Dendritic cell treated with granulocyte-macrophage colony-stimulating factor and Interleukin-4, amounts not matched to agents 40 ng/mL and 50 ng/mL, for 4 days (primary cell): ENCODE measurements at regions not wholly inside any gene's neighbourhood (a gene's known extent, or its start where the extent isn't known, plus 50 kb on each side); places are given as distances from the start of the nearest gene placed in this dataset.
"Not testable (repeated sequence)": the region's sequence is repeated elsewhere in the genome, so short reads cannot be mapped to it uniquely, and the experiment has no call there.

Experiments used
- H3K27ac Mint-ChIP-seq: one replicate; pipeline ENCODE4 v1.8.0; 2022; ENCODE audit warnings: mild to moderate bottlenecking, mixed read lengths
- H3K27me3 Mint-ChIP-seq: one replicate; pipeline ENCODE4 v1.8.0; 2022; ENCODE audit warnings: mild to moderate bottlenecking, mixed read lengths
- H3K36me3 Mint-ChIP-seq: one replicate; pipeline ENCODE4 v1.8.0; 2022; ENCODE audit warnings: low read depth, mixed read lengths
- H3K4me1 Mint-ChIP-seq: one replicate; pipeline ENCODE4 v1.8.0; 2022; ENCODE audit warnings: low read depth, mixed read lengths
- H3K4me3 Mint-ChIP-seq: one replicate; pipeline ENCODE4 v1.8.0; 2022; ENCODE audit warnings: mild to moderate bottlenecking, moderate library complexity, mixed read lengths
- H3K9me3 Mint-ChIP-seq: one replicate; pipeline ENCODE4 v1.8.0; 2022; ENCODE audit warnings: mixed read lengths
- intact Hi-C: fragments of 100-400 bp; cut with micrococcal nuclease; formaldehyde crosslinking; loops from one replicate; pipeline ENCODE4 v1.15.0; 2022

GRCh38 chr3:166274351-166275023, 437.3 kb upstream of the BCHE start:
- Mint-ChIP-seq H3K4me1 (no peaks in the 10 kb centered on the region), H3K27ac (no peak overlapping the region), H3K9me3 (peaks cover 11% of the 10 kb centered on the region), H3K27me3 (no peaks in the 10 kb centered on the region), H3K36me3 (no peaks in the 10 kb centered on the region), H3K4me3 (no peak overlapping the region)
- intact Hi-C loops, result no loop called here

- no peaks in the 10 kb centered on the region for H3K4me1 Mint-ChIP-seq
- H3K27ac Mint-ChIP-seq, result no peak overlapping the region
- no peak overlapping the region for H3K4me3 Mint-ChIP-seq
- intact Hi-C loops, result no loop called here
- H3K9me3 Mint-ChIP-seq, result no peaks in the 10 kb centered on the region
- H3K36me3 Mint-ChIP-seq, result no peaks in the 10 kb centered on the region
- H3K27me3 Mint-ChIP-seq, result no peaks in the 10 kb centered on the region
Measured at GRCh38 chr3:166270429-166270828, 433.2 kb upstream of the BCHE start.

- H3K27me3 Mint-ChIP-seq, result no peaks in the 10 kb centered on the region
- no peaks in the 10 kb centered on the region for H3K4me1 Mint-ChIP-seq
- H3K4me3 Mint-ChIP-seq, result no peak overlapping the region
- H3K27ac Mint-ChIP-seq, result no peak overlapping the region
- intact Hi-C loops, result no loop called here
- no peaks in the 10 kb centered on the region for H3K9me3 Mint-ChIP-seq
- H3K36me3 Mint-ChIP-seq, result no peaks in the 10 kb centered on the region
Measured at GRCh38 chr3:166265153-166265552, 427.9 kb upstream of the BCHE start.

GRCh38 chr3:166263460-166263859, 426.2 kb upstream of the BCHE start:
- no peaks in the 10 kb centered on the region for H3K4me1 Mint-ChIP-seq
- no peak overlapping the region for H3K27ac Mint-ChIP-seq
- no peaks in the 10 kb centered on the region for H3K36me3 Mint-ChIP-seq
- no peaks in the 10 kb centered on the region for H3K27me3 Mint-ChIP-seq
- H3K9me3 Mint-ChIP-seq, result no peaks in the 10 kb centered on the region
- H3K4me3 Mint-ChIP-seq, result no peak overlapping the region
- intact Hi-C loops, result no loop called here

DNA sequence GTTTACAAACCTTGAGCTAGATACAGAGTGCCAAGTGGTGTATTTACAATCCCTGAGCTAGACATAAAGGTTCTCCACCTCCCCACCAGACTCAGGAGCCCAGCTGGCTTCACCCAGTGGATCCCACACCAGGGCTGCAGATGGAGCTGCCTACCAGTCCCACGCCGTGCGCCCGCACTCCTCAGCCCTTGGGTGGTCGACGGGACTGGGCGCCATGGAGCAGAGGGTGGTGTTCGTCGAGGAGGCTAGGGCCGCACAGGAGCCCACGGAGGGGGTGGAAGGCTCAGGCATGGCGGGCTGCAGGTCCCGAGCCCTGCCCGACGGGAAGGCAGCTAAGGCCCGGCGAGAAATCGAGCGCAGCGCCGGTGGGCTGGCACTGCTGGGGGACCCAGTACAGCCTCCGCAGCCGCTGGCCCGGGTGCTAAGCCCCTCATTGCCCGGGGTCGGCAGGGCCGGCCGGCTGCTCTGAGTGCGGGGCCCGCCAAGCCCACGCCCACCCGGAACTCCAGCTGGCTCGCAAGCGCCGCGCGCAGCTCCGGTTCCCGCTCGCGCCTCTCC, 421.1 kb upstream of the BCHE start:
- H3K4me3 Mint-ChIP-seq, intact Hi-C loops, H3K4me1 Mint-ChIP-seq, H3K36me3 Mint-ChIP-seq, H3K27me3 Mint-ChIP-seq, H3K27ac Mint-ChIP-seq: not testable (repeated sequence)
- peaks cover 16% of the 10 kb centered on the region for H3K9me3 Mint-ChIP-seq

DNA sequence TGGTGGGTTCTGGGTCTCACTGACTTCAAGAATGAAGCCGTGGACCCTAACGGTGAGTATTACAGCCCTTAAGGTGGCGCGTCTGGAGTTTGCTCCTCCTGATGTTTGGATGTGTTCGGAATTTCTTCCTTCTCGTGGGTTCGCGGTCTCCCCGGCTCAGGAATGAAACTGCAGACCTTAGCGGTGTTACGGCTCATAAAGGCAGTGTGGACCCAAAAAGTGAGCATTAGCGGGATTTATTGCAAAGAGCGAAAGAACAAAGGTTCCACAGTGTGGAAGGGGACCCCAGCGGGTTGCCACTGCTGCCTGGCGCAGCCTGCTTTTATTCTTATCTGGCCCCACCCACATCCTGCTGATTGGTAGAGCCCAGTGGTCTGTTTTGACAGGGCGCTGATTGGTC, 420.5 kb upstream of the BCHE start:
- Mint-ChIP-seq H3K9me3 (peaks cover 16% of the 10 kb centered on the region), H3K27ac (no peak overlapping the region), H3K4me1 (no peaks in the 10 kb centered on the region), H3K4me3 (no peak overlapping the region), H3K27me3 (no peaks in the 10 kb centered on the region), H3K36me3 (no peaks in the 10 kb centered on the region)
- intact Hi-C loops, result no loop called here

- Mint-ChIP-seq H3K27ac (no peak overlapping the region), H3K9me3 (peaks cover 21% of the 10 kb centered on the region), H3K36me3 (no peaks in the 10 kb centered on the region), H3K4me1 (no peaks in the 10 kb centered on the region), H3K4me3 (no peak overlapping the region), H3K27me3 (no peaks in the 10 kb centered on the region)
- intact Hi-C loops, result no loop called here
Measured at GRCh38 chr3:166248784-166249183, 411.6 kb upstream of the BCHE start.

GRCh38 chr3:166243511-166243910, 406.3 kb upstream of the BCHE start:
- Mint-ChIP-seq H3K27ac (no peak overlapping the region), H3K27me3 (no peaks in the 10 kb centered on the region), H3K4me3 (no peak overlapping the region), H3K36me3 (no peaks in the 10 kb centered on the region), H3K4me1 (no peaks in the 10 kb centered on the region), H3K9me3 (peaks cover 7% of the 10 kb centered on the region)
- intact Hi-C loops, result no loop called here

DNA sequence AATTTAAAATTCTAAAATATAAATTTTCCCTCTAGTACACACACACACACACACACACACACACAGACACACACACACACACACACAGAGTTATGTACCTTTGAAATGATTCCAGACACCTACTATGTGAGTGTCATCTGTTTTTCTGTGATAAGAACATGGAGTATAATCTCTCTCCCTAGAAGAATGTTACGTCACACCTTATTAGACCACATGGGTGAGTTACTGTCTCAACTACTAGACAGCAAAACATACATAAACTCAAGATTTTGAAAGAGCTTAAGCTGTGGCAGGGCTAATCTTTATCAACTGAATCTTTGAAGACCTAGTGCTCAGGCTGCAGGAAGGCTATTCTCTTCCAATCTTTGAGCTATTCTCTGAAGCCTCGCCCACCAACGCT, 385.9 kb upstream of the BCHE start:
- Mint-ChIP-seq H3K4me1 (no peaks in the 10 kb centered on the region), H3K9me3 (peaks cover 12% of the 10 kb centered on the region)
- intact Hi-C loops, result no loop called here

GRCh38 chr3:166211451-166211850, 374.2 kb upstream of the BCHE start:
- Mint-ChIP-seq H3K36me3 (no peaks in the 10 kb centered on the region), H3K27me3 (no peaks in the 10 kb centered on the region), H3K27ac (no peak overlapping the region), H3K9me3 (peaks cover under 1% of the 10 kb centered on the region), H3K4me1 (no peaks in the 10 kb centered on the region), H3K4me3 (no peak overlapping the region)
- intact Hi-C loops, result no loop called here

More for the DNA sequence above, 385.9 kb upstream of the BCHE start:
- Mint-ChIP-seq H3K27me3 (no peaks in the 10 kb centered on the region), H3K36me3 (no peaks in the 10 kb centered on the region), H3K27ac (no peak overlapping the region), H3K4me3 (no peak overlapping the region)

- no peaks in the 10 kb centered on the region for H3K27me3 Mint-ChIP-seq
- intact Hi-C loops, result no loop called here
- H3K4me3 Mint-ChIP-seq, result no peak overlapping the region
- H3K27ac Mint-ChIP-seq, result no peak overlapping the region
- H3K9me3 Mint-ChIP-seq, result no peaks in the 10 kb centered on the region
- H3K36me3 Mint-ChIP-seq, result no peaks in the 10 kb centered on the region
- no peaks in the 10 kb centered on the region for H3K4me1 Mint-ChIP-seq
Measured at GRCh38 chr3:166209701-166210100, 372.5 kb upstream of the BCHE start.

- Mint-ChIP-seq H3K4me1 (no peaks in the 10 kb centered on the region), H3K27ac (no peak overlapping the region), H3K27me3 (no peaks in the 10 kb centered on the region), H3K9me3 (peaks cover 5% of the 10 kb centered on the region), H3K36me3 (no peaks in the 10 kb centered on the region), H3K4me3 (no peak overlapping the region)
- intact Hi-C loops, result no loop called here
Measured at GRCh38 chr3:166205158-166205557, 367.9 kb upstream of the BCHE start.

GRCh38 chr3:166201476-166201875, 364.3 kb upstream of the BCHE start:
- H3K27me3 Mint-ChIP-seq, result no peaks in the 10 kb centered on the region
- H3K27ac Mint-ChIP-seq, result no peak overlapping the region
- peaks cover 5% of the 10 kb centered on the region for H3K9me3 Mint-ChIP-seq
- no peak overlapping the region for H3K4me3 Mint-ChIP-seq
- no peaks in the 10 kb centered on the region for H3K4me1 Mint-ChIP-seq
- intact Hi-C loops, result no loop called here
- H3K36me3 Mint-ChIP-seq, result no peaks in the 10 kb centered on the region

DNA sequence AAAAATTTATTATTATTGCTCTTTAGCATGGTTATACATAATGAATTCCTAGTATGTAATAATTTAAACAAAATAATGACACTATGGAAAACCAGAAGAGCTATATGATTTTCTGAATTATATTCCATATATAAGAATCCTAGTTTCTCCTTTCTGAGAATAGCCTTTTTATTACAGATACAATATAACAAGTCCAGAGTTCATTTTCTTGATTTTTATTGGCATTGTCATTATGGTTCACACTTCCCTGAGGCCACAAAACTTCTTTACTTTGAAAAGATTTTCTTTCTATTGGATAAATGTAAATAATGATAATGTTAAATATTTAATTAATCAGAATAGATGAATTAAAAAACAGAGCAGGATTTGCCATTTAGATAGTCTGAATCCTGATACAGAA, 362.3 kb upstream of the BCHE start:
- no peak overlapping the region for H3K27ac Mint-ChIP-seq
- H3K9me3 Mint-ChIP-seq, result peaks cover 5% of the 10 kb centered on the region
- H3K36me3 Mint-ChIP-seq, result no peaks in the 10 kb centered on the region
- no peaks in the 10 kb centered on the region for H3K27me3 Mint-ChIP-seq
- no peak overlapping the region for H3K4me3 Mint-ChIP-seq
- H3K4me1 Mint-ChIP-seq, result no peaks in the 10 kb centered on the region
- intact Hi-C loops, result no loop called here

- Mint-ChIP-seq H3K4me1 (no peaks in the 10 kb centered on the region), H3K36me3 (no peaks in the 10 kb centered on the region), H3K4me3 (no peak overlapping the region), H3K27ac (no peak overlapping the region), H3K27me3 (no peaks in the 10 kb centered on the region), H3K9me3 (peaks cover 5% of the 10 kb centered on the region)
- intact Hi-C loops, result no loop called here
Measured at GRCh38 chr3:166195808-166196207, 358.6 kb upstream of the BCHE start.
